ENCODE measurements at regions not wholly inside any gene's neighbourhood (a gene's known extent, or its start where the extent isn't known, plus 50 kb on each side); places are given as distances from the start of the nearest gene placed in this dataset.

- TF ChIP-seq EZH2phosphoT487 (IDR thresholded peaks at IDR 0.05): no peak
- no peak for TF ChIP-seq EZH2 (IDR thresholded peaks at IDR 0.05)
- no peak for TF ChIP-seq CTCF (IDR thresholded peaks at IDR 0.05)
- Histone ChIP-seq H3K4me3 (no peak overlapping the region), H4K20me1 (ENCODE audit: low read depth) (no peaks in the 10 kb centered on the region), H3K9me3 (ENCODE audit: low read depth) (peaks cover 9% of the 10 kb centered on the region), H3K9ac (no peak overlapping the region), H3K27ac (no peak overlapping the region), H3K27me3 (no peaks in the 10 kb centered on the region), H3K4me1 (peaks cover 18% of the 10 kb centered on the region), H3K36me3 (no peaks in the 10 kb centered on the region), H3F3A (ENCODE audit: low read depth) (peaks cover 13% of the 10 kb centered on the region), H2AFZ (replicated peaks) (no peak overlapping the region), H3K4me2 (no peak overlapping the region), H3K79me2 (ENCODE audit: low read depth) (no peaks in the 10 kb centered on the region)
- Mint-ChIP-seq H3K27ac (no peak overlapping the region), H3K27me3 (ENCODE audit: insufficient read depth, low read depth) (peaks cover 6% of the 10 kb centered on the region), H3K4me3 (no peak overlapping the region), H3K9me3 (peaks cover 2% of the 10 kb centered on the region), H3K36me3 (no peaks in the 10 kb centered on the region), H3K4me1 (peaks cover 10% of the 10 kb centered on the region)
- no peak for DNase-seq (ENCODE audit: low spot score)
These were observed 350.9 kb downstream of the LTN1 start for GRCh38 chr21:28641731-28642130.

DNA sequence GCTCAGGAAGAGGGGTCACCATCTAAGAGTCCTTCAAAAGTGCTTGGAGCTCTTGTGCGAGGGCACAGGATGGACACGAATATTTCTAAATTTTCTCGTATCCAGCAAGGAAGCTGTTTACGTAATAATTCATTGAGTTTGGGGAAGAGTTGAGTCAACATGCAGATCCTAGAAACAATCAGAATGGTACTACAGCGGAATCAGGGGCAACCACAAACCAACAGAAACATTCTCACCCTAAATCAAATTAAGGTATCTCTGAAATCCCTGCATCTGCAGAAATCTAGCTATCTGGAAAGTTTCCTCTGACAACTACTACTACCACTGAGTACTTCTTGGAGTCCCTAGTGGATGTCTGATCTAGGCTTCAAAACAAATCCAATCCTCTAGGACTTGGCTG lies 352.4 kb downstream of the LTN1 start:
- TF ChIP-seq EZH2phosphoT487 (IDR thresholded peaks at IDR 0.05): no peak
- TF ChIP-seq CTCF (IDR thresholded peaks at IDR 0.05): no peak
- no peak for TF ChIP-seq EZH2 (IDR thresholded peaks at IDR 0.05)

GRCh38 chr21:28639737-28640136 lies 352.9 kb downstream of the LTN1 start:
- Histone ChIP-seq H3F3A (ENCODE audit: low read depth) (peaks cover 13% of the 10 kb centered on the region), H3K4me1 (peaks cover 18% of the 10 kb centered on the region), H3K27me3 (no peaks in the 10 kb centered on the region), H3K4me2 (peak overlapping the region; percentile 65), H3K4me3 (peak overlapping the region; percentile 15), H3K79me2 (ENCODE audit: low read depth) (no peaks in the 10 kb centered on the region), H3K27ac (peak overlapping the region; percentile 89), H3K9me3 (ENCODE audit: low read depth) (peaks cover 9% of the 10 kb centered on the region), H3K9ac (no peak overlapping the region), H2AFZ (replicated peaks) (peak overlapping the region; percentile 82), H4K20me1 (ENCODE audit: low read depth) (no peaks in the 10 kb centered on the region), H3K36me3 (no peaks in the 10 kb centered on the region)
- Mint-ChIP-seq H3K9me3 (peaks cover 2% of the 10 kb centered on the region), H3K4me1 (peaks cover 10% of the 10 kb centered on the region), H3K36me3 (no peaks in the 10 kb centered on the region), H3K27ac (no peak overlapping the region), H3K27me3 (ENCODE audit: insufficient read depth, low read depth) (peaks cover 6% of the 10 kb centered on the region), H3K4me3 (no peak overlapping the region)
- DNase-seq (ENCODE audit: low spot score): peak; percentile 61
- no peak for TF ChIP-seq EZH2phosphoT487 (IDR thresholded peaks at IDR 0.05)

More for the DNA sequence above, 352.4 kb downstream of the LTN1 start:
- Mint-ChIP-seq H3K4me1 (peaks cover 10% of the 10 kb centered on the region), H3K36me3 (no peaks in the 10 kb centered on the region), H3K4me3 (no peak overlapping the region), H3K27ac (no peak overlapping the region), H3K27me3 (ENCODE audit: insufficient read depth, low read depth) (peaks cover 6% of the 10 kb centered on the region), H3K9me3 (peaks cover 2% of the 10 kb centered on the region)
- Histone ChIP-seq H3F3A (ENCODE audit: low read depth) (peaks cover 13% of the 10 kb centered on the region), H3K79me2 (ENCODE audit: low read depth) (no peaks in the 10 kb centered on the region), H3K27me3 (no peaks in the 10 kb centered on the region), H3K4me3 (peak overlapping the region; percentile 15), H3K27ac (peak overlapping the region; percentile 89), H3K9me3 (ENCODE audit: low read depth) (peaks cover 9% of the 10 kb centered on the region), H2AFZ (replicated peaks) (no peak overlapping the region), H3K36me3 (no peaks in the 10 kb centered on the region), H4K20me1 (ENCODE audit: low read depth) (no peaks in the 10 kb centered on the region), H3K9ac (no peak overlapping the region), H3K4me1 (peaks cover 18% of the 10 kb centered on the region), H3K4me2 (peak overlapping the region; percentile 65)
- no peak for DNase-seq (ENCODE audit: low spot score)

DNA sequence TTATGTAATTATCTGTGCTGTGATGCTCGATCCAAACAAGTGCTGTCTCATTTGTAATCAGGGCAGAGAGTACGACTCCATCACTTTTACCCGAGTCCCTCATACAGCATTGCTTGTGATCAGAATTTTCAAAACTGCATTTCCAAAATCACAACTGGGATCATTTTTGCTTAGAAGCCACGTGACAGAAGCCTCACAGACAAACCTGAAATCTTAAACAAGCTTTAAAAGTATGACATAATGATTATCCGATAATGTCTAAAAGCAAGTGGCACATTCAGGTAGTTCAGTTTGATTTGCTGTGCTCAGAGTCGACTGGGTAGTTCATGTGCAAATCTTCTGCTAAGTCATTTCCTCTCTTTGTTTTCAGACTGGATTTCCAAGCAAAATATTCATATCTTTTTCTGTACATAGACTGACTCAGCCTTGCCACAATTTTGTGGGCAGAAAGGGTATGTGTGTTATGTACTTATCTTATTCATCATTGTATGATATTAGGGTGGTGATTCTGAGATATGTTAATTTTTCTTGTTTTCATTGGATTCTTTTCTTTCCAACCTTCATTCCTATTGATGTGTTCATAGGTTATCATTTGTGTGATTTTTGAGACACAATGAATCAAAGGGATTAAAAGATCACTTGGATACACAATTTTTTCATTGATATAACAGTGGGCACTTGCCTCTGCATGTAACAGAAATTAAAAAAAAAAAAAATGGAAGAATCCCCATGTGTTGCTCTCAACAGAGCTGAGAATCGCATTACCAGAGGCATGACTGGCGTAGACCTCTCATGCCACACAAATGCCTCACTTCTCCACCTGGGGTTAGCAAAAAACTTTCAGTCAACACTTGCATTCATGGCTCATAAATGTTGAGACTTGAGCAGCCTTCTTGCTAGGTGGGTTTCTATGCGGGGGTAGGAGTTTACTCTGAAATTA lies 355.7 kb downstream of the LTN1 start:
- H3K79me2 ChIP-seq (ENCODE audit: low read depth): no peaks in the 10 kb centered on the region
- no peaks in the 10 kb centered on the region for H3K36me3 Mint-ChIP-seq
- no peak overlapping the region for H3K4me2 ChIP-seq
- H3K27ac Mint-ChIP-seq: no peak overlapping the region
- no peaks in the 10 kb centered on the region for H3K36me3 ChIP-seq
- TF ChIP-seq CTCF (IDR thresholded peaks at IDR 0.05) (no peak), EZH2phosphoT487 (IDR thresholded peaks at IDR 0.05) (no peak), EZH2 (IDR thresholded peaks at IDR 0.05) (no peak)
- H3K27ac ChIP-seq: no peak overlapping the region
- no peak overlapping the region for H3K4me3 ChIP-seq
- H3F3A ChIP-seq (ENCODE audit: low read depth): peaks cover 13% of the 10 kb centered on the region
- H3K4me1 Mint-ChIP-seq: peaks cover 15% of the 10 kb centered on the region
- no peaks in the 10 kb centered on the region for H4K20me1 ChIP-seq (ENCODE audit: low read depth)
- H3K9me3 ChIP-seq (ENCODE audit: low read depth): peaks cover 9% of the 10 kb centered on the region
- H3K9ac ChIP-seq: no peak overlapping the region
- no peak for DNase-seq (ENCODE audit: low spot score)
- H3K4me3 Mint-ChIP-seq: no peak overlapping the region
- H3K9me3 Mint-ChIP-seq: no peaks in the 10 kb centered on the region
- peaks cover 29% of the 10 kb centered on the region for H3K4me1 ChIP-seq
- H3K27me3 Mint-ChIP-seq (ENCODE audit: insufficient read depth, low read depth): peaks cover 4% of the 10 kb centered on the region
- no peak overlapping the region for H2AFZ ChIP-seq (replicated peaks)
- H3K27me3 ChIP-seq: no peaks in the 10 kb centered on the region
